ENCODE measurements at regions not wholly inside any gene's neighbourhood (a gene's known extent, or its start where the extent isn't known, plus 50 kb on each side); places are given as distances from the start of the nearest gene placed in this dataset.

GRCh38 chr3:161585922-161586321 lies 89.3 kb downstream of the OTOL1 start:
- intact Hi-C loops (cut with DNase I) = no loop called here
- Histone ChIP-seq H3K4me1 (no peaks in the 10 kb centered on the region), H3K27ac (no peak overlapping the region), H3K9me3 (no peaks in the 10 kb centered on the region), H3K27me3 (no peaks in the 10 kb centered on the region), H3K36me3 (no peaks in the 10 kb centered on the region), H3K4me3 (no peak overlapping the region)
- ATAC-seq (no peak), DNase-seq (no peak)
- no peak for TF ChIP-seq POLR2A (IDR thresholded peaks at IDR 0.05)
- TF ChIP-seq CTCF (IDR thresholded peaks at IDR 0.05) = no peak

- no peaks in the 10 kb centered on the region for H3K27me3 ChIP-seq
- no peak for DNase-seq
- no peak overlapping the region for H3K4me3 ChIP-seq
- H3K36me3 ChIP-seq = no peaks in the 10 kb centered on the region
- no peaks in the 10 kb centered on the region for H3K9me3 ChIP-seq
- H3K4me1 ChIP-seq = no peaks in the 10 kb centered on the region
- intact Hi-C loops (cut with DNase I) = no loop called here
- no peak for ATAC-seq
- TF ChIP-seq POLR2A (IDR thresholded peaks at IDR 0.05) = no peak
- TF ChIP-seq CTCF (IDR thresholded peaks at IDR 0.05) = no peak
- no peak overlapping the region for H3K27ac ChIP-seq
These were observed 90.1 kb downstream of the OTOL1 start for GRCh38 chr3:161586556-161587235.

GRCh38 chr3:161598639-161599038 lies 102.0 kb downstream of the OTOL1 start:
- no peaks in the 10 kb centered on the region for H3K27me3 ChIP-seq
- H3K9me3 ChIP-seq = no peaks in the 10 kb centered on the region
- no peak overlapping the region for H3K27ac ChIP-seq
- H3K4me3 ChIP-seq = no peak overlapping the region
- 88% methylated on average over 2 of the region's 2 CpGs for WGBS (ENCODE audit: insufficient coverage, low coverage, low lambda C conversion rate, missing lambda C conversion rate)
- DNase-seq = no peak
- ATAC-seq = no peak
- H3K36me3 ChIP-seq = no peaks in the 10 kb centered on the region
- H3K4me1 ChIP-seq = no peaks in the 10 kb centered on the region
- intact Hi-C loops (cut with DNase I) = no loop called here
- no peak for TF ChIP-seq CTCF (IDR thresholded peaks at IDR 0.05)
- TF ChIP-seq POLR2A (IDR thresholded peaks at IDR 0.05) = no peak

GRCh38 chr3:161599697-161600096 lies 103.1 kb downstream of the OTOL1 start:
- intact Hi-C loops (cut with DNase I) = no loop called here
- ATAC-seq = no peak
- 38% methylated on average over 1 of the region's 1 CpG for WGBS (ENCODE audit: insufficient coverage, low coverage, low lambda C conversion rate, missing lambda C conversion rate)
- H3K9me3 ChIP-seq = no peaks in the 10 kb centered on the region
- H3K36me3 ChIP-seq = no peaks in the 10 kb centered on the region
- no peak overlapping the region for H3K4me3 ChIP-seq
- H3K4me1 ChIP-seq = no peaks in the 10 kb centered on the region
- TF ChIP-seq POLR2A (IDR thresholded peaks at IDR 0.05) = no peak
- no peak for TF ChIP-seq CTCF (IDR thresholded peaks at IDR 0.05)
- H3K27ac ChIP-seq = no peak overlapping the region
- no peak for DNase-seq
- no peaks in the 10 kb centered on the region for H3K27me3 ChIP-seq

GRCh38 chr3:161600173-161600572 lies 103.6 kb downstream of the OTOL1 start:
- Histone ChIP-seq H3K27me3 (no peaks in the 10 kb centered on the region), H3K4me3 (no peak overlapping the region), H3K27ac (no peak overlapping the region), H3K4me1 (no peaks in the 10 kb centered on the region), H3K36me3 (no peaks in the 10 kb centered on the region), H3K9me3 (no peaks in the 10 kb centered on the region)
- WGBS (ENCODE audit: insufficient coverage, low coverage, low lambda C conversion rate, missing lambda C conversion rate) = 60% methylated on average over 3 of the region's 5 CpGs
- intact Hi-C loops (cut with DNase I) = no loop called here
- no peak for DNase-seq
- ATAC-seq = no peak
- TF ChIP-seq CTCF (IDR thresholded peaks at IDR 0.05) (no peak), POLR2A (IDR thresholded peaks at IDR 0.05) (no peak)
